SK-N-SH (cell line): ENCODE measurements at regions not wholly inside any gene's neighbourhood (a gene's known extent, or its start where the extent isn't known, plus 50 kb on each side); places are given as distances from the start of the nearest gene placed in this dataset.

ENCODE experiments used
- CTCF ChIA-PET: fragments of 300-600, 350-600 bp; formaldehyde crosslinking; extraction: SDS; loops from one replicate; lab custom pipeline; 2021; lab: Yijun Ruan, JAX
- POLR2A ChIA-PET: fragments of 350-600 bp; sonication (Branson Sonifier 250); formaldehyde crosslinking; extraction: SDS; loops from one replicate; lab custom pipeline; 2020; ENCODE audit warnings: antibody characterized with exemption, inconsistent platforms; lab: Yijun Ruan, JAX
- DNase-seq: peaks from one replicate; pipeline ENCODE4 v3.0.0; 2012
- H2AFZ ChIP-seq: fragments of 200-600 bp; sonication (generic); 2 replicates; pipeline ENCODE4 v1.8.1; 2016; ENCODE audit warnings: antibody characterized with exemption, mild to moderate bottlenecking, low read depth
- H3F3A ChIP-seq: fragments of 200-600 bp; sonication (generic); replicated peaks from 2 replicates; pipeline ENCODE3; 2016; ENCODE audit warnings: antibody characterized with exemption, mild to moderate bottlenecking; ENCODE audit not compliant: insufficient read depth
- H3K27ac ChIP-seq, 2 experiments: fragments of 200-500 bp in 1 of 2; fragments of 200-600 bp in 1 of 2; sonication (Bioruptor generic) in 1 of 2; sonication (generic), shearing (Covaris generic) in 1 of 2; 2 replicates each; pipeline versions ENCODE4 v1.5.1 to v1.6.1; 2014 to 2016; ENCODE audit warnings: low read depth in 2 of 2, inconsistent platforms in 1 of 2, low read length in 1 of 2, mild to moderate bottlenecking in 1 of 2, mixed read lengths in 1 of 2
- H3K27me3 ChIP-seq: fragments of 200-600 bp; sonication (generic), shearing (Covaris generic); 2 replicates; pipeline ENCODE4 v1.6.1; 2016; ENCODE audit warnings: mixed run types; ENCODE audit not compliant: insufficient read depth
- H3K36me3 ChIP-seq, 2 experiments: fragments of 200-500 bp in 1 of 2; fragments of 200-600 bp in 1 of 2; sonication (Bioruptor generic) in 1 of 2; sonication (generic) in 1 of 2; replicated peaks in 1 of 2; 2 replicates each; pipeline versions ENCODE3 to v1.5.1; 2014 to 2016; ENCODE audit warnings: low read length in 1 of 2, mild to moderate bottlenecking in 1 of 2; ENCODE audit not compliant: insufficient read depth in 2 of 2, control insufficient read depth in 1 of 2
- H3K4me1 ChIP-seq, 2 experiments: fragments of 200-500 bp in 1 of 2; fragments of 200-600 bp in 1 of 2; sonication (Bioruptor generic) in 1 of 2; sonication (generic), shearing (Covaris generic) in 1 of 2; 2 replicates each; pipeline versions ENCODE4 v1.5.1 to v1.6.1; 2014 to 2016; ENCODE audit warnings: low read depth in 1 of 2, low read length in 1 of 2, mixed run types in 1 of 2; ENCODE audit not compliant: insufficient read depth in 2 of 2, control insufficient read depth in 1 of 2
- H3K4me2 ChIP-seq: fragments of 200-600 bp; sonication (generic), shearing (Covaris generic); 2 replicates; pipeline ENCODE4 v1.6.1; 2017; ENCODE audit warnings: mixed run types
- H3K4me3 ChIP-seq, 2 experiments: fragments of 200-500 bp in 1 of 2; fragments of 200-600 bp in 1 of 2; sonication (Bioruptor generic) in 1 of 2; sonication (generic), shearing (Covaris generic) in 1 of 2; 2 replicates each; pipeline versions ENCODE4 v1.5.1 to v1.8.1; 2014 to 2016; ENCODE audit warnings: low read depth in 2 of 2, inconsistent platforms in 1 of 2, low read length in 1 of 2, mild to moderate bottlenecking in 1 of 2, mixed read lengths in 1 of 2, moderate library complexity in 1 of 2
- H3K79me2 ChIP-seq: fragments of 200-600 bp; sonication (generic); 2 replicates; pipeline ENCODE4 v1.8.1; 2017; ENCODE audit warnings: mild to moderate bottlenecking; ENCODE audit not compliant: insufficient read depth
- H3K9ac ChIP-seq: fragments of 200-600 bp; sonication (generic); 2 replicates; pipeline ENCODE4 v1.6.1; 2017; ENCODE audit warnings: mixed run types
- H3K9me2 ChIP-seq: fragments of 200-600 bp; sonication (generic); 2 replicates; pipeline ENCODE4 v1.6.1; 2017; ENCODE audit warnings: mixed run types
- H3K9me3 ChIP-seq: fragments of 200-600 bp; sonication (generic); 2 replicates; pipeline ENCODE4 v1.6.1; 2017; ENCODE audit warnings: mixed run types, mild to moderate bottlenecking, moderate library complexity
- H4K20me1 ChIP-seq: fragments of 200-600 bp; sonication (generic); 2 replicates; pipeline ENCODE4 v1.6.1; 2017; ENCODE audit warnings: mild to moderate bottlenecking, mixed run types; ENCODE audit not compliant: insufficient read depth
- CHD2 ChIP-seq: fragments of 150-350 bp; IDR thresholded peaks from 2 replicates; pipeline ENCODE4 v1.6.1; 2018; ENCODE audit warnings: low read length; ENCODE audit not compliant: partially characterized antibody
- CTCF ChIP-seq: fragments of 200-600 bp; sonication (generic); IDR thresholded peaks from 2 replicates; pipeline ENCODE4 v1.6.1; 2017; ENCODE audit warnings: antibody characterized with exemption, mild to moderate bottlenecking, moderate library complexity
- EP300 ChIP-seq, 2 experiments: IDR thresholded peaks; 2 replicates each; pipeline versions ENCODE4 v1.4.0 to v1.6.1; 2012; ENCODE audit warnings: borderline replicate concordance in 1 of 2, low read depth in 1 of 2, low read length in 1 of 2
- EZH2phosphoT487 ChIP-seq: fragments of 200-600 bp; sonication (generic); IDR thresholded peaks from 2 replicates; pipeline ENCODE4 v1.6.1; 2017; ENCODE audit warnings: low read depth, mixed run types, mild to moderate bottlenecking, antibody characterized with exemption, moderate library complexity, borderline replicate concordance
- FOSL2 ChIP-seq: IDR thresholded peaks from 2 replicates; pipeline ENCODE4 v1.4.0; 2012; ENCODE audit warnings: low read depth, mild to moderate bottlenecking, moderate library complexity, borderline replicate concordance
- FOXM1 ChIP-seq: IDR thresholded peaks from 2 replicates; pipeline ENCODE4 v1.4.0; 2012; ENCODE audit warnings: low read depth, mild to moderate bottlenecking
- GABPA ChIP-seq: IDR thresholded peaks from 2 replicates; pipeline ENCODE4 v1.4.0; 2012; ENCODE audit warnings: low read depth, mild to moderate bottlenecking
- JUND ChIP-seq: IDR thresholded peaks from 2 replicates; pipeline ENCODE4 v1.4.0; 2012
- MEF2A ChIP-seq: IDR thresholded peaks from 2 replicates; pipeline ENCODE4 v1.4.0; 2012; ENCODE audit warnings: low read depth, borderline replicate concordance
- NFIC ChIP-seq: IDR thresholded peaks from 2 replicates; pipeline ENCODE4 v1.4.0; 2012; ENCODE audit warnings: borderline replicate concordance
- NRF1 ChIP-seq: IDR thresholded peaks from 2 replicates; pipeline ENCODE4 v1.6.1; 2012; ENCODE audit warnings: low read depth, mild to moderate bottlenecking, low read length
- POLR2AphosphoS5 ChIP-seq: IDR thresholded peaks from 2 replicates; pipeline ENCODE4 v1.6.1; 2012; ENCODE audit warnings: low read depth, low read length
- REST ChIP-seq: IDR thresholded peaks from 2 replicates; pipeline ENCODE4 v1.6.1; 2012; ENCODE audit warnings: mild to moderate bottlenecking, low read depth, low read length, moderate library complexity
- TAF1 ChIP-seq: IDR thresholded peaks from 2 replicates; pipeline ENCODE4 v1.6.1; 2012; ENCODE audit warnings: low read depth, mild to moderate bottlenecking, low read length, moderate library complexity, borderline replicate concordance
- TCF12 ChIP-seq: IDR thresholded peaks from 2 replicates; pipeline ENCODE4 v1.4.0; 2012
- YY1 ChIP-seq: IDR thresholded peaks from 2 replicates; pipeline ENCODE4 v1.4.0; 2012; ENCODE audit warnings: low read depth, mild to moderate bottlenecking
- ZBTB33 ChIP-seq: IDR thresholded peaks from 2 replicates; pipeline ENCODE4 v1.4.0; 2012; ENCODE audit warnings: low read depth, borderline replicate concordance
- WGBS: methylation state at CpG from one replicate; pipeline ENCODE4 v1.1.6; 2017; ENCODE audit warnings: low lambda C conversion rate; 5-methylcytosine and 5-hydroxymethylcytosine counted together
- TF ChIP-seq, protein P1 (sequence below): fragments of 150-350 bp; IDR thresholded peaks from 2 replicates; pipeline ENCODE4 v1.6.1; 2017; ENCODE audit warnings: antibody characterized with exemption, low read length, low read depth, borderline replicate concordance
- TF ChIP-seq, protein P2 (sequence below): IDR thresholded peaks from 2 replicates; pipeline ENCODE4 v1.4.0; 2012; ENCODE audit warnings: low read depth
- TF ChIP-seq, protein P3 (sequence below): IDR thresholded peaks from 2 replicates; pipeline ENCODE4; 2012

- TF ChIP-seq EP300 (IDR thresholded peaks at IDR 0.05; ENCODE audit: borderline replicate concordance in 1 of 2, low read depth in 1 of 2, low read length in 1 of 2) = no peak
- TF ChIP-seq, protein P1, sequence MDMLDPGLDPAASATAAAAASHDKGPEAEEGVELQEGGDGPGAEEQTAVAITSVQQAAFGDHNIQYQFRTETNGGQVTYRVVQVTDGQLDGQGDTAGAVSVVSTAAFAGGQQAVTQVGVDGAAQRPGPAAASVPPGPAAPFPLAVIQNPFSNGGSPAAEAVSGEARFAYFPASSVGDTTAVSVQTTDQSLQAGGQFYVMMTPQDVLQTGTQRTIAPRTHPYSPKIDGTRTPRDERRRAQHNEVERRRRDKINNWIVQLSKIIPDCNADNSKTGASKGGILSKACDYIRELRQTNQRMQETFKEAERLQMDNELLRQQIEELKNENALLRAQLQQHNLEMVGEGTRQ = no peak
- no peak for TF ChIP-seq NRF1
- TF ChIP-seq, all 33 proteins: peak for 0
Observed at GRCh38 chr13:90919153-90919552, 428.3 kb upstream of the MIR17HG start (continued).

GRCh38 chr13:90926459-90926858, 421.0 kb upstream of the MIR17HG start:
- CTCF ChIA-PET = interaction anchor here (0.6 to 1.2 kb wide), 2 partner anchors 10 to 16 kb away, joined by 3 read pairs; no protein-coding TSS in a partner anchor
- TF ChIP-seq TCF12 (no peak), TAF1 (no peak), CHD2 (no peak), YY1 (no peak), GABPA (no peak), EP300 (IDR thresholded peaks at IDR 0.05; ENCODE audit: borderline replicate concordance in 1 of 2, low read depth in 1 of 2, low read length in 1 of 2) (no peak), FOXM1 (no peak), JUND (no peak), FOSL2 (no peak), REST (no peak), MEF2A (no peak), ZBTB33 (no peak), CTCF (no peak), EZH2phosphoT487 (no peak), POLR2AphosphoS5 (no peak), NFIC (no peak)
- TF ChIP-seq, protein P1 = no peak
- TF ChIP-seq, protein P2, sequence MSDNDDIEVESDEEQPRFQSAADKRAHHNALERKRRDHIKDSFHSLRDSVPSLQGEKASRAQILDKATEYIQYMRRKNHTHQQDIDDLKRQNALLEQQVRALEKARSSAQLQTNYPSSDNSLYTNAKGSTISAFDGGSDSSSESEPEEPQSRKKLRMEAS = no peak
- TF ChIP-seq, protein P3, sequence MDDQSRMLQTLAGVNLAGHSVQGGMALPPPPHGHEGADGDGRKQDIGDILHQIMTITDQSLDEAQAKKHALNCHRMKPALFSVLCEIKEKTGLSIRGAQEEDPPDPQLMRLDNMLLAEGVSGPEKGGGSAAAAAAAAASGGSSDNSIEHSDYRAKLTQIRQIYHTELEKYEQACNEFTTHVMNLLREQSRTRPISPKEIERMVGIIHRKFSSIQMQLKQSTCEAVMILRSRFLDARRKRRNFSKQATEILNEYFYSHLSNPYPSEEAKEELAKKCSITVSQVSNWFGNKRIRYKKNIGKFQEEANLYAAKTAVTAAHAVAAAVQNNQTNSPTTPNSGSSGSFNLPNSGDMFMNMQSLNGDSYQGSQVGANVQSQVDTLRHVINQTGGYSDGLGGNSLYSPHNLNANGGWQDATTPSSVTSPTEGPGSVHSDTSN = no peak
- Histone ChIP-seq H3K9me3 (no peaks in the 10 kb centered on the region), H3K9ac (no peak overlapping the region), H3F3A (no peaks in the 10 kb centered on the region), H3K4me1 (no peaks in the 10 kb centered on the region), H3K9me2 (no peaks in the 10 kb centered on the region), H3K79me2 (no peaks in the 10 kb centered on the region), H3K4me3 (no peak overlapping the region), H3K36me3 (no peaks in the 10 kb centered on the region), H3K27ac (no peak overlapping the region), H3K27me3 (no peaks in the 10 kb centered on the region), H3K4me2 (no peak overlapping the region), H2AFZ (no peak overlapping the region), H4K20me1 (no peaks in the 10 kb centered on the region)
- no peak for DNase-seq
- WGBS = 36% methylated on average over 2 of the region's 2 CpGs
- POLR2A ChIA-PET = no interaction called here
